GM12801 (cell line): ENCODE measurements at regions not wholly inside any gene's neighbourhood (a gene's known extent, or its start where the extent isn't known, plus 50 kb on each side); places are given as distances from the start of the nearest gene placed in this dataset.

ENCODE experiments used
- TF ChIP-seq, protein P1 (sequence below): IDR thresholded peaks from one replicate; pipeline ENCODE4 v1.5.1; 2011; ENCODE audit warnings: control low read depth; ENCODE audit not compliant: insufficient read length; ENCODE audit errors: extremely low read depth

DNA sequence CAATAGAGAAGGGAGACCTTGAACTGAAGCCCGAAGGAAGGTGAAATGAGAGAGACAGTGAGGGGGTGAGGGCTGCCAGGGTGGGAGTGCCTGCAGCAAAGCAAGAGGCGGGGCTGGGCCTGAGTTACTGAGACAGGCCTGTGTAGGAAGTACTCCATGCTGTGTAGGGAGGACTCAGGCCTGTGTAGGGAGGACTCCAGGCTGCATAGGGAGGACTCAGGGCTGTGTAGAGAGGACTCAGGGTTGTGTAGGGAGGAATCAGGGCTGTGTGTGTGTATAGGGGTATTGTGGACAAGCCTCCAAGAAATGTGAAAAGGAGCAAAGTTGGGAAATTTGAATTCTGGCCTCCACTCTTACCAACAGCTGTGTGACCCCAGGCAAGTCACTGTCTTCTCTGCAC lies 133.8 kb upstream of the CACNA1E start:
- TF ChIP-seq, protein P1, sequence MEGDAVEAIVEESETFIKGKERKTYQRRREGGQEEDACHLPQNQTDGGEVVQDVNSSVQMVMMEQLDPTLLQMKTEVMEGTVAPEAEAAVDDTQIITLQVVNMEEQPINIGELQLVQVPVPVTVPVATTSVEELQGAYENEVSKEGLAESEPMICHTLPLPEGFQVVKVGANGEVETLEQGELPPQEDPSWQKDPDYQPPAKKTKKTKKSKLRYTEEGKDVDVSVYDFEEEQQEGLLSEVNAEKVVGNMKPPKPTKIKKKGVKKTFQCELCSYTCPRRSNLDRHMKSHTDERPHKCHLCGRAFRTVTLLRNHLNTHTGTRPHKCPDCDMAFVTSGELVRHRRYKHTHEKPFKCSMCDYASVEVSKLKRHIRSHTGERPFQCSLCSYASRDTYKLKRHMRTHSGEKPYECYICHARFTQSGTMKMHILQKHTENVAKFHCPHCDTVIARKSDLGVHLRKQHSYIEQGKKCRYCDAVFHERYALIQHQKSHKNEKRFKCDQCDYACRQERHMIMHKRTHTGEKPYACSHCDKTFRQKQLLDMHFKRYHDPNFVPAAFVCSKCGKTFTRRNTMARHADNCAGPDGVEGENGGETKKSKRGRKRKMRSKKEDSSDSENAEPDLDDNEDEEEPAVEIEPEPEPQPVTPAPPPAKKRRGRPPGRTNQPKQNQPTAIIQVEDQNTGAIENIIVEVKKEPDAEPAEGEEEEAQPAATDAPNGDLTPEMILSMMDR, result no peak

DNA sequence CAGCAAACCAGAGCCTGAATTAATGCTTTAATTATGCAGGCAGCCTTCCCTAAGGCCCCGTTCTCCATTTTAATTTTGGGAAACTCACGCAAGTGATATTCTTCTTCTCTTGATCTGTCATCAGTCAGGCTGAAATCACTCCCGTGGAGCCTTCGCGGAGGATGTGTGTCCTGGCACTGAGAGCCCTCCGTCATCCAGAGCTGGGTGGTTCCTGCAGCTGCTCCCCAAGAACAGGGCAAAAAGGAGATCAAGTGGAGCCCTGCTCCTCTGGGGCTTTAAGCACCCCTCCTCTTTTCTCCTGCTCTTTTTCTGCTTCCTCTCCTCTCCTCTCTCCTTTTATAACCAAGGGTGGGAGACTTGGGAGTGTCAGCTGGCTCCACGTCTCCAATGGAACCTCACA lies 133.2 kb upstream of the CACNA1E start:
- TF ChIP-seq, protein P1, result no peak

DNA sequence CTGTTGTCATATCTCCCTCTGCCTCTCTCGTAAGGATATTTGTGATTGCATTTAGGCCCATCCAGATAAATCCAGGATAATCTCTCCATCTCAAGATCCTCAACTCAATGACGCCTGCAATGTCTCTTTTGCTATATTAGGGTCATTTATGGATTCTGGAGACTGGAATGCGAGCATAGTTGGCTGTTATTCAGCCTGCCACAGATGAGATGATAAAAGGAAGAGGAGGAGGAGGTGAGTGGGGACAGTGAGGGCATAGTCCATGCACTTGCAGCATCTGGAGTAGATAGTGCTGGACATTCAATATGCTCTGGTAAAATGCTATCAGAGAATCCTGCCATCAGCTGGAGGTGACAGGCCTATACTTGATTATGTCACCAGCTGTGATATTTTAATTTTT lies 131.6 kb upstream of the CACNA1E start:
- TF ChIP-seq, protein P1, result no peak

DNA sequence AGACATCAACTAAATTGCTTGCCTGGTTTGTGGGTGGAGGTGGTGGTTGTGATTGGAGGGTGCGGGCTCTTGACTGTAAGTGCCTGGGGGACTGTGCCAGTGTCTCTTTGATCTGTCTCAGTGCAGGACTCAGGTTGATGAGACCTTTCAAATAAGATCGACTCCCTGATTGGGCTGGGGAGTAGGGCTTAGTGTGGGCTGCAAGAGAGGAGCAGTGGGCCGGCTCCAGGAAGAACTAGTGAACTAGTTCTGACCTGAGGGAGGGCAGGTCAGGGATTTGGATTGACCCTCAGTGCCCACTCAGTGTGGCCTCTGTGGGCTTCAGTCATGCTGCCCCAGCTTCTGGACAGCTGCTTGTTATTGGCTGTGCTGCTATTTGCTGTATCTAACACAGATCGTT lies 130.6 kb upstream of the CACNA1E start:
- TF ChIP-seq, protein P1, result no peak

DNA sequence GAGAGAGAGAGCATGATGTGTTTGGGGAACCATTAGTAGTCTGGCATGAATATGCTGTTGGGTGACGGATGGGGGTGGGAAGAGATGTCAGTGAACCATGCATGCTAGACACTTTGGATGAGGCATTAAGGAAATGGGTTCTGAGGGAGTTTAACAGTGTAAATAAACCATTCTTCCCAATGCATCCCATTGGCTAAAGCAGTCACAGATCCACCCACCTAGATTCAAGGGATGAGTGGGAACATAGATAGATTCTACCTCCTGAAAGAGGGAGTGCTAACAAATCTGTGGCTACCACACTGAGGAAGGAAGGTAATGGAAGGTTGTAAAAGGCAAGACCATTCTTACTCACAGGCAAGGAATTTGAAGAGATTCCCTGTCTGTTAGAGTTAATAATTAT lies 129.8 kb upstream of the CACNA1E start:
- TF ChIP-seq, protein P1, result no peak

DNA sequence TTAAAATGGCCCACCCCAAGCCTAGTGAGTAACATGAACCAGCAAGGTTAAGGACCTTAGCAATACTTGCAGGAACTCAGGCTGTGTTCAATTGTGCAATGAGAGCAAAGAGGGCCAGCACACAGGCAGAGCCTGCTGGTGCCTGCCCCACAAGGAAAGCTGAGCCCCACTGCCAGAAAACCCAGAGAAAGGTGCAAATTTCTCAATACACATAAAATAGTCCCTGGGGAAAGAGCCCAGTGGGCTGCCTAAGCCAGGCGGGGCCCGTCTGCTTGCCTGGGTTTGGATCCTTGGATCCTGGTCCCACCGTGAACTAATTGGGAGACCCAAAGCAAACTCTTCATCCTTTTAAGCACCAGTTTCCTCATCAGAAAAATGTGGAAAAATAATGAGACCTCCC lies 128.5 kb upstream of the CACNA1E start:
- TF ChIP-seq, protein P1, result no peak

DNA sequence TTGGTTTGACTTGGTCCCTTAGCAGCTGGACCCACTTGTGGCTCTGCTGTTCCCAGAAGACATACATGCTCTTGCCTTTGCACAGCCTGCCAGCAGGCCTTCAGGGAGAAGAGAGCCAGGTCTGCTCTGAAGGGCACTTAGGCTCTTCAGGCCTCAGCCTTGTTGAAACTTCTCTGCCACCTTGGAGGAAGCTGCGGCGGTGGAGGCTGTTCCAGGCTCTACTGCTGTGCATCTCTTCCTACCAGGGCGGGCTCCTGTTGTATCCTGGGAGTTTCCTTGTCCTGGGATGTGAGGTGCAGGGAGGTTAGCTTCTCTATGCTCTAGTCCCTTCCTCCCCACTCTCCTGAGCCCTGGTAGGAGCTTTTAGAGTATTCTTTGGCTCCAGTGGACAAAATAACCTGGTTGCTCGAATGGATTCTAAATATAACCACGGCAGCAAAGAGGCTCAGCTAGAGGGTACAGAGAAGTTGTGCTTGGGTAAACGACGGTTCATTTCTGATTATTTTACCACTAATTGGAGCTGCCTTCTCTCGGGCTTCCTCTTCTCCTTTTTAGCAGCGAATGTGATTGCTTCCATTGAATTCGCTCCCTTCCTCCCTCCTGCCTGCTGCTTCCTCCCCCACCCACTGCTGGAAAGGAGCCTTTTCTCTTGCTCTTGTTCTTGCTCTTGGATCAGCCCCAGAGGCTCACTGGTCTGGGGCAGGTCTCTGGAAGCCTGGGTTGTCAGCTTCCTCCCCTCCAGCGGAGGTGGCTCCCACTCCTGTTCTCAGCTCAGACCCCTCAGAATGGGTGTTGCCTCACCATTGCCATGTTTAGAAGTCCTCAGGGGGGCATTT lies 126.6 kb upstream of the CACNA1E start:
- TF ChIP-seq, protein P1, result no peak

DNA sequence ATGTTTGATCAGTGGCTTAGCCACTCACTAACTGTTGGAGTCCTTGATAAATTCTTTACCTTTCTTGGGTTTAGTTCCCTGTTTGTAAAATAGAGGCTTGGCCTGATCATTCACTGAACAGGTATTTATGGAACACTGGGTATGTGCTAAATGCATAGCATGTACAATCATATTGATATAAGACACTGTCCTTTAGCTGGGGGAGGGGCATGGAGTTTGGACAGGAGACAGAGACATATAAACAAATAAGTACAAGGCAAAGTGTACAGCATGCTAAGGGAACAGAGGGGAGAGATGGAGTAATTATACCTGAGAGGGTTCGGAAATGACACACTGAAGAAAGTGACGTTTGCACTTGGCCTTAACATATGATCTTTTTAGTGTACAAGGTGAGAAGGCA lies 124.3 kb upstream of the CACNA1E start:
- TF ChIP-seq, protein P1, result no peak
